ENCODE measurements at regions not wholly inside any gene's neighbourhood (a gene's known extent, or its start where the extent isn't known, plus 50 kb on each side); places are given as distances from the start of the nearest gene placed in this dataset.

DNA sequence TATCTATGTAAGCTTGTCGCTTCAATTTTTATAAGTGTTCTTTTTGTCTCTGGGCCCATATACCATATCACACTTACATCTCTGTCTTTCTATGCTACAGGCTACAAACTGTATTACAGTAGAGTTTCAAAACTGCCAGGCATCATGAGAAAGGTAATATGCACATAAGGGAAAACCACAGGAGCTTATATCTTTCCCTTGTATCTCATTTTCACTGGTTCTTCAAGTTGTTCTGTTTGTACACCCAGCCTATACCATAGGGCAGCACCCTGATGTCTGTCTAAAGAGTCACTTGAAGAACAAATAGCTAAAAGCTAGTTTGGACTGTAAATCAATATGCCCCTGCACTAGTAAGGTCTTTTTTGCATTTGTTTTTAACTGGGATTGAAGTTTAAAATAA, 366.7 kb downstream of the FIGN start:
- no peaks in the 10 kb centered on the region for H4K20me1 ChIP-seq (replicated peaks; ENCODE audit: control insufficient read depth, insufficient read depth, low read length)
- no peak for DNase-seq (ENCODE audit: extremely low read depth in 1 of 4, low spot score in 3 of 4)
- CTCF ChIA-PET (ENCODE audit: low intra/inter-chr PET ratio) = no interaction called here
- no peaks in the 10 kb centered on the region for H3K36me3 ChIP-seq (ENCODE audit: control insufficient read depth, insufficient read depth, low read length)
- no peak for ATAC-seq
- POLR2A ChIA-PET = no interaction called here
- H3K79me2 ChIP-seq (ENCODE audit: control insufficient read depth, insufficient read depth, low read length) = no peaks in the 10 kb centered on the region
- no peaks in the 10 kb centered on the region for H3K9me1 ChIP-seq (ENCODE audit: control insufficient read depth, insufficient read depth, low read length)
- no peak overlapping the region for H3K4me2 ChIP-seq (ENCODE audit: insufficient read depth, low read length)
- TF ChIP-seq, protein P1, sequence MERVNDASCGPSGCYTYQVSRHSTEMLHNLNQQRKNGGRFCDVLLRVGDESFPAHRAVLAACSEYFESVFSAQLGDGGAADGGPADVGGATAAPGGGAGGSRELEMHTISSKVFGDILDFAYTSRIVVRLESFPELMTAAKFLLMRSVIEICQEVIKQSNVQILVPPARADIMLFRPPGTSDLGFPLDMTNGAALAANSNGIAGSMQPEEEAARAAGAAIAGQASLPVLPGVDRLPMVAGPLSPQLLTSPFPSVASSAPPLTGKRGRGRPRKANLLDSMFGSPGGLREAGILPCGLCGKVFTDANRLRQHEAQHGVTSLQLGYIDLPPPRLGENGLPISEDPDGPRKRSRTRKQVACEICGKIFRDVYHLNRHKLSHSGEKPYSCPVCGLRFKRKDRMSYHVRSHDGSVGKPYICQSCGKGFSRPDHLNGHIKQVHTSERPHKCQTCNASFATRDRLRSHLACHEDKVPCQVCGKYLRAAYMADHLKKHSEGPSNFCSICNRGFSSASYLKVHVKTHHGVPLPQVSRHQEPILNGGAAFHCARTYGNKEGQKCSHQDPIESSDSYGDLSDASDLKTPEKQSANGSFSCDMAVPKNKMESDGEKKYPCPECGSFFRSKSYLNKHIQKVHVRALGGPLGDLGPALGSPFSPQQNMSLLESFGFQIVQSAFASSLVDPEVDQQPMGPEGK (CRISPR knock-in tag; IDR thresholded peaks at IDR 0.05; ENCODE audit: borderline replicate concordance) = no peak
- TF ChIP-seq, protein P2, sequence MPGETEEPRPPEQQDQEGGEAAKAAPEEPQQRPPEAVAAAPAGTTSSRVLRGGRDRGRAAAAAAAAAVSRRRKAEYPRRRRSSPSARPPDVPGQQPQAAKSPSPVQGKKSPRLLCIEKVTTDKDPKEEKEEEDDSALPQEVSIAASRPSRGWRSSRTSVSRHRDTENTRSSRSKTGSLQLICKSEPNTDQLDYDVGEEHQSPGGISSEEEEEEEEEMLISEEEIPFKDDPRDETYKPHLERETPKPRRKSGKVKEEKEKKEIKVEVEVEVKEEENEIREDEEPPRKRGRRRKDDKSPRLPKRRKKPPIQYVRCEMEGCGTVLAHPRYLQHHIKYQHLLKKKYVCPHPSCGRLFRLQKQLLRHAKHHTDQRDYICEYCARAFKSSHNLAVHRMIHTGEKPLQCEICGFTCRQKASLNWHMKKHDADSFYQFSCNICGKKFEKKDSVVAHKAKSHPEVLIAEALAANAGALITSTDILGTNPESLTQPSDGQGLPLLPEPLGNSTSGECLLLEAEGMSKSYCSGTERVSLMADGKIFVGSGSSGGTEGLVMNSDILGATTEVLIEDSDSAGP (CRISPR knock-in tag; IDR thresholded peaks at IDR 0.05) = no peak
- TF ChIP-seq PURB (CRISPR knock-in tag; IDR thresholded peaks at IDR 0.05; ENCODE audit: low read depth) (no peak), FOXJ2 (tag; IDR thresholded peaks at IDR 0.05) (no peak), ILF3 (IDR thresholded peaks at IDR 0.05; ENCODE audit: borderline replicate concordance) (no peak), TEAD1 (CRISPR knock-in tag; IDR thresholded peaks at IDR 0.05) (no peak), CBX3 (IDR thresholded peaks at IDR 0.05; ENCODE audit: borderline replicate concordance in 1 of 2, low read length in 2 of 2) (no peak), ZNF717 (CRISPR knock-in tag; IDR thresholded peaks at IDR 0.05) (no peak), CEBPB (tag; IDR thresholded peaks at IDR 0.05) (no peak), RBBP5 (IDR thresholded peaks at IDR 0.05; ENCODE audit: borderline replicate concordance, insufficient read depth, low read length, poor library complexity, severe bottlenecking) (no peak), XRCC3 (IDR thresholded peaks at IDR 0.05) (no peak), NCOR1 (IDR thresholded peaks at IDR 0.05) (no peak)
- TF ChIP-seq, protein P3, sequence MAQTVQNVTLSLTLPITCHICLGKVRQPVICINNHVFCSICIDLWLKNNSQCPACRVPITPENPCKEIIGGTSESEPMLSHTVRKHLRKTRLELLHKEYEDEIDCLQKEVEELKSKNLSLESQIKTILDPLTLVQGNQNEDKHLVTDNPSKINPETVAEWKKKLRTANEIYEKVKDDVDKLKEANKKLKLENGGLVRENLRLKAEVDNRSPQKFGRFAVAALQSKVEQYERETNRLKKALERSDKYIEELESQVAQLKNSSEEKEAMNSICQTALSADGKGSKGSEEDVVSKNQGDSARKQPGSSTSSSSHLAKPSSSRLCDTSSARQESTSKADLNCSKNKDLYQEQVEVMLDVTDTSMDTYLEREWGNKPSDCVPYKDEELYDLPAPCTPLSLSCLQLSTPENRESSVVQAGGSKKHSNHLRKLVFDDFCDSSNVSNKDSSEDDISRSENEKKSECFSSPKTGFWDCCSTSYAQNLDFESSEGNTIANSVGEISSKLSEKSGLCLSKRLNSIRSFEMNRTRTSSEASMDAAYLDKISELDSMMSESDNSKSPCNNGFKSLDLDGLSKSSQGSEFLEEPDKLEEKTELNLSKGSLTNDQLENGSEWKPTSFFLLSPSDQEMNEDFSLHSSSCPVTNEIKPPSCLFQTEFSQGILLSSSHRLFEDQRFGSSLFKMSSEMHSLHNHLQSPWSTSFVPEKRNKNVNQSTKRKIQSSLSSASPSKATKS (CRISPR knock-in tag; IDR thresholded peaks at IDR 0.05) = no peak
- TF ChIP-seq, protein P4, sequence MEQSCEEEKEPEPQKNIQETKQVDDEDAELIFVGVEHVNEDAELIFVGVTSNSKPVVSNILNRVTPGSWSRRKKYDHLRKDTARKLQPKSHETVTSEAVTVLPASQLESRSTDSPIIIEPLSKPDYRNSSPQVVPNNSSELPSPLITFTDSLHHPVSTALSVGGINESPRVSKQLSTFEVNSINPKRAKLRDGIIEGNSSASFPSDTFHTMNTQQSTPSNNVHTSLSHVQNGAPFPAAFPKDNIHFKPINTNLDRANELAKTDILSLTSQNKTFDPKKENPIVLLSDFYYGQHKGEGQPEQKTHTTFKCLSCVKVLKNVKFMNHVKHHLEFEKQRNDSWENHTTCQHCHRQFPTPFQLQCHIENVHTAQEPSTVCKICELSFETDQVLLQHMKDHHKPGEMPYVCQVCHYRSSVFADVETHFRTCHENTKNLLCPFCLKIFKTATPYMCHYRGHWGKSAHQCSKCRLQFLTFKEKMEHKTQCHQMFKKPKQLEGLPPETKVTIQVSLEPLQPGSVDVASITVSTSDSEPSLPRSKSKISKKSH (CRISPR knock-in tag; IDR thresholded peaks at IDR 0.05) = no peak
- intact Hi-C loops (cut with micrococcal nuclease) = no loop called here
- no peak overlapping the region for H3K9ac ChIP-seq (ENCODE audit: insufficient read depth in 1 of 2, low read depth in 2 of 2, low read length in 2 of 2)
- no TSS peak for BruUV-seq (replicated peaks)
- no peaks in the 10 kb centered on the region for H3K4me1 ChIP-seq (replicated peaks in 1 of 2; ENCODE audit: control insufficient read depth in 2 of 2, insufficient read depth in 2 of 2, low read length in 2 of 2)
- no peak overlapping the region for H2AFZ ChIP-seq (ENCODE audit: low read depth, low read length)
- H3K27ac ChIP-seq (ENCODE audit: extremely low read depth, low read depth, low read length) = no peak overlapping the region
- FAIRE-seq = no peak
- H3K27me3 ChIP-seq (ENCODE audit: control insufficient read depth in 2 of 2, insufficient read depth in 2 of 2, low read length in 2 of 2) = no peaks in the 10 kb centered on the region
- no peaks in the 10 kb centered on the region; the same call in 1 of the 2 replicates for H3K9me3 ChIP-seq (replicated peaks; ENCODE audit: control insufficient read depth, insufficient read depth, low read depth, low read length)
- 10% methylated on average over 1 of the region's 1 CpG for WGBS (ENCODE audit: insufficient coverage, low coverage, missing lambda C conversion rate)
- H3K4me3 ChIP-seq = no peak overlapping the region
- in situ Hi-C loops (cut with MboI) = no loop called here
